HEK293 (cell line): ENCODE measurements at regions not wholly inside any gene's neighbourhood (a gene's known extent, or its start where the extent isn't known, plus 50 kb on each side); places are given as distances from the start of the nearest gene placed in this dataset.

Experiments used
- CTCF ChIA-PET: fragments of 350-600 bp; formaldehyde crosslinking; extraction: SDS; loops from one replicate; lab custom pipeline; 2021; ENCODE audit warnings: antibody characterized with exemption; lab: Yijun Ruan, JAX
- POLR2A ChIA-PET: fragments of 300-600 bp; formaldehyde crosslinking; extraction: SDS; loops from one replicate; lab custom pipeline; 2020; ENCODE audit warnings: antibody characterized with exemption, inconsistent platforms; lab: Yijun Ruan, JAX
- H3K27ac ChIP-seq: fragments of 200-500 bp; sonication (Bioruptor generic); 2 replicates; pipeline ENCODE4 v1.5.1; 2014; ENCODE audit warnings: low read depth, low read length, control low read depth, inconsistent platforms; ENCODE audit errors: extremely low read depth
- H3K36me3 ChIP-seq, 2 experiments: fragments of 200-500 bp in 1 of 2; sonication (Bioruptor generic) in 1 of 2; 1 replicate in 1 of 2; 2 replicates in 1 of 2; pipeline ENCODE4 v1.5.1; 2014 to 2017; ENCODE audit warnings: inconsistent platforms in 2 of 2, low read length in 2 of 2; ENCODE audit not compliant: control insufficient read depth in 2 of 2, insufficient read depth in 1 of 2
- H3K4me1 ChIP-seq: fragments of 200-500 bp; sonication (Bioruptor generic); 2 replicates; pipeline ENCODE4 v1.5.1; 2014; ENCODE audit warnings: mild to moderate bottlenecking, low read length, inconsistent platforms; ENCODE audit not compliant: control insufficient read depth, insufficient read depth
- H3K4me3 ChIP-seq: 2 replicates; pipeline ENCODE4 v1.5.1; 2011; ENCODE audit warnings: low read depth, mild to moderate bottlenecking, control low read depth, low read length, moderate library complexity
- H3K9me3 ChIP-seq: fragments of 200-500 bp; sonication (Bioruptor generic); 2 replicates; pipeline ENCODE4 v1.5.1; 2014; ENCODE audit warnings: low read depth, low read length, inconsistent platforms; ENCODE audit not compliant: control insufficient read depth, insufficient read depth
- AEBP2 ChIP-seq: fragments of 450-650 bp; formaldehyde crosslinking; IDR thresholded peaks from 2 replicates; pipeline ENCODE4 v1.5.1; 2016; ENCODE audit warnings: missing biosample characterization, missing genetic modification characterization, borderline replicate concordance
- KLF1 ChIP-seq: fragments of 450-650 bp; formaldehyde crosslinking; IDR thresholded peaks from 2 replicates; pipeline ENCODE4 v1.5.1; 2016; ENCODE audit warnings: missing biosample characterization, missing genetic modification characterization
- KLF8 ChIP-seq: fragments of 450-650 bp; formaldehyde crosslinking; IDR thresholded peaks from 2 replicates; pipeline ENCODE4 v1.5.1; 2016; ENCODE audit warnings: missing biosample characterization, missing genetic modification characterization
- MEIS1 ChIP-seq: sonication (generic); formaldehyde crosslinking; IDR thresholded peaks from 2 replicates; pipeline ENCODE4 v1.8.1; 2022; ENCODE audit warnings: missing genetic modification reagents, mild to moderate bottlenecking, borderline replicate concordance
- RBAK ChIP-seq: fragments of 450-650 bp; formaldehyde crosslinking; IDR thresholded peaks from 2 replicates; pipeline ENCODE4 v1.5.1; 2016; ENCODE audit warnings: missing biosample characterization, missing genetic modification characterization
- REPIN1 ChIP-seq: fragments of 450-650 bp; formaldehyde crosslinking; IDR thresholded peaks from 2 replicates; pipeline ENCODE4 v1.5.1; 2017; ENCODE audit warnings: missing biosample characterization, missing genetic modification characterization, low read depth
- TCF7L2 ChIP-seq: IDR thresholded peaks from 2 replicates; pipeline ENCODE4 v1.6.1; 2011; ENCODE audit warnings: low read depth, mild to moderate bottlenecking, inconsistent platforms, low read length, moderate library complexity, borderline replicate concordance
- ZEB2 ChIP-seq: fragments of 450-650 bp; formaldehyde crosslinking; IDR thresholded peaks from 2 replicates; pipeline ENCODE4 v1.5.1; 2016; ENCODE audit warnings: missing biosample characterization, missing genetic modification characterization
- ZNF112 ChIP-seq: fragments of 450-650 bp; formaldehyde crosslinking; IDR thresholded peaks from 2 replicates; pipeline ENCODE4 v1.5.0; 2017; ENCODE audit warnings: missing biosample characterization, missing genetic modification characterization
- ZNF132 ChIP-seq: fragments of 450-650 bp; formaldehyde crosslinking; IDR thresholded peaks from 2 replicates; pipeline ENCODE4 v1.5.1; 2017; ENCODE audit warnings: missing biosample characterization, missing genetic modification characterization, borderline replicate concordance
- ZNF174 ChIP-seq: fragments of 450-650 bp; formaldehyde crosslinking; IDR thresholded peaks from 2 replicates; pipeline ENCODE4 v1.5.0; 2017; ENCODE audit warnings: missing biosample characterization, mild to moderate bottlenecking, missing genetic modification characterization
- ZNF19 ChIP-seq: fragments of 450-650 bp; formaldehyde crosslinking; IDR thresholded peaks from 2 replicates; pipeline ENCODE4; 2016; ENCODE audit warnings: missing biosample characterization, missing genetic modification characterization, low read depth
- ZNF202 ChIP-seq: fragments of 450-650 bp; formaldehyde crosslinking; IDR thresholded peaks from 2 replicates; pipeline ENCODE4 v1.5.1; 2016; ENCODE audit warnings: missing biosample characterization, missing genetic modification characterization, borderline replicate concordance
- ZNF214 ChIP-seq: fragments of 450-650 bp; formaldehyde crosslinking; IDR thresholded peaks from 2 replicates; pipeline ENCODE4 v1.5.1; 2017; ENCODE audit warnings: missing biosample characterization, mild to moderate bottlenecking, missing genetic modification characterization, borderline replicate concordance
- ZNF239 ChIP-seq: fragments of 450-650 bp; formaldehyde crosslinking; IDR thresholded peaks from 2 replicates; pipeline ENCODE4 v1.5.1; 2016; ENCODE audit warnings: missing biosample characterization, missing genetic modification characterization
- ZNF404 ChIP-seq: fragments of 450-650 bp; formaldehyde crosslinking; IDR thresholded peaks from 2 replicates; pipeline ENCODE4 v1.5.1; 2017; ENCODE audit warnings: missing biosample characterization, missing genetic modification characterization
- ZNF514 ChIP-seq: fragments of 450-650 bp; formaldehyde crosslinking; IDR thresholded peaks from 2 replicates; pipeline ENCODE4 v1.5.1; 2016; ENCODE audit warnings: missing biosample characterization, missing genetic modification characterization
- TF ChIP-seq, protein P1 (sequence below): fragments of 450-650 bp; formaldehyde crosslinking; IDR thresholded peaks from 2 replicates; pipeline ENCODE4 v1.5.1; 2016; ENCODE audit warnings: missing biosample characterization, missing genetic modification characterization
- TF ChIP-seq, protein P2 (sequence below): fragments of 450-650 bp; formaldehyde crosslinking; IDR thresholded peaks from 2 replicates; pipeline ENCODE4 v1.5.1; 2016; ENCODE audit warnings: missing biosample characterization, missing genetic modification characterization
- TF ChIP-seq, protein P3 (sequence below): fragments of 450-650 bp; formaldehyde crosslinking; conservative IDR thresholded peaks from 2 replicates; pipeline ENCODE4 v1.5.1; 2016; ENCODE audit warnings: low read depth, missing biosample characterization, missing genetic modification characterization

GRCh38 chr10:53003094-53003493 is 230.5 kb upstream of the MBL2 start (continued):
- TF ChIP-seq ZEB2 = no peak
- TF ChIP-seq, all 188 proteins: peak for 0

- POLR2A ChIA-PET = no interaction called here
- H3K27ac ChIP-seq = no peak overlapping the region
- no peaks in the 10 kb centered on the region; the same call in 1 of the 2 replicates for H3K9me3 ChIP-seq
- TF ChIP-seq RBAK (no peak), ZNF404 (no peak), REPIN1 (tag by site-specific recombination) (no peak), ZNF132 (no peak), KLF8 (tag by site-specific recombination) (no peak), ZNF514 (tag by site-specific recombination) (no peak)
- TF ChIP-seq, protein P1, sequence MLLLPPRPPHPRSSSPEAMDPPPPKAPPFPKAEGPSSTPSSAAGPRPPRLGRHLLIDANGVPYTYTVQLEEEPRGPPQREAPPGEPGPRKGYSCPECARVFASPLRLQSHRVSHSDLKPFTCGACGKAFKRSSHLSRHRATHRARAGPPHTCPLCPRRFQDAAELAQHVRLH (tag by site-specific recombination) = no peak
- TF ChIP-seq, protein P2, sequence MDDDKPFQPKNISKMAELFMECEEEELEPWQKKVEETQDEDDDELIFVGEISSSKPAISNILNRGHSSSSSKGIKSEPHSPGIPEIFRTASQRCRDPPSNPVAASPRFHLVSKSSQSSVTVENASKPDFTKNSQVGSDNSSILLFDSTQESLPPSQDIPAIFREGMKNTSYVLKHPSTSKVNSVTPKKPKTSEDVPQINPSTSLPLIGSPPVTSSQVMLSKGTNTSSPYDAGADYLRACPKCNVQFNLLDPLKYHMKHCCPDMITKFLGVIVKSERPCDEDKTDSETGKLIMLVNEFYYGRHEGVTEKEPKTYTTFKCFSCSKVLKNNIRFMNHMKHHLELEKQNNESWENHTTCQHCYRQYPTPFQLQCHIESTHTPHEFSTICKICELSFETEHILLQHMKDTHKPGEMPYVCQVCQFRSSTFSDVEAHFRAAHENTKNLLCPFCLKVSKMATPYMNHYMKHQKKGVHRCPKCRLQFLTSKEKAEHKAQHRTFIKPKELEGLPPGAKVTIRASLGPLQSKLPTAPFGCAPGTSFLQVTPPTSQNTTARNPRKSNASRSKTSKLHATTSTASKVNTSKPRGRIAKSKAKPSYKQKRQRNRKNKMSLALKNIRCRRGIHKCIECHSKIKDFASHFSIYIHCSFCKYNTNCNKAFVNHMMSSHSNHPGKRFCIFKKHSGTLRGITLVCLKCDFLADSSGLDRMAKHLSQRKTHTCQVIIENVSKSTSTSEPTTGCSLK (tag by site-specific recombination) = no peak
- TF ChIP-seq, protein P3, sequence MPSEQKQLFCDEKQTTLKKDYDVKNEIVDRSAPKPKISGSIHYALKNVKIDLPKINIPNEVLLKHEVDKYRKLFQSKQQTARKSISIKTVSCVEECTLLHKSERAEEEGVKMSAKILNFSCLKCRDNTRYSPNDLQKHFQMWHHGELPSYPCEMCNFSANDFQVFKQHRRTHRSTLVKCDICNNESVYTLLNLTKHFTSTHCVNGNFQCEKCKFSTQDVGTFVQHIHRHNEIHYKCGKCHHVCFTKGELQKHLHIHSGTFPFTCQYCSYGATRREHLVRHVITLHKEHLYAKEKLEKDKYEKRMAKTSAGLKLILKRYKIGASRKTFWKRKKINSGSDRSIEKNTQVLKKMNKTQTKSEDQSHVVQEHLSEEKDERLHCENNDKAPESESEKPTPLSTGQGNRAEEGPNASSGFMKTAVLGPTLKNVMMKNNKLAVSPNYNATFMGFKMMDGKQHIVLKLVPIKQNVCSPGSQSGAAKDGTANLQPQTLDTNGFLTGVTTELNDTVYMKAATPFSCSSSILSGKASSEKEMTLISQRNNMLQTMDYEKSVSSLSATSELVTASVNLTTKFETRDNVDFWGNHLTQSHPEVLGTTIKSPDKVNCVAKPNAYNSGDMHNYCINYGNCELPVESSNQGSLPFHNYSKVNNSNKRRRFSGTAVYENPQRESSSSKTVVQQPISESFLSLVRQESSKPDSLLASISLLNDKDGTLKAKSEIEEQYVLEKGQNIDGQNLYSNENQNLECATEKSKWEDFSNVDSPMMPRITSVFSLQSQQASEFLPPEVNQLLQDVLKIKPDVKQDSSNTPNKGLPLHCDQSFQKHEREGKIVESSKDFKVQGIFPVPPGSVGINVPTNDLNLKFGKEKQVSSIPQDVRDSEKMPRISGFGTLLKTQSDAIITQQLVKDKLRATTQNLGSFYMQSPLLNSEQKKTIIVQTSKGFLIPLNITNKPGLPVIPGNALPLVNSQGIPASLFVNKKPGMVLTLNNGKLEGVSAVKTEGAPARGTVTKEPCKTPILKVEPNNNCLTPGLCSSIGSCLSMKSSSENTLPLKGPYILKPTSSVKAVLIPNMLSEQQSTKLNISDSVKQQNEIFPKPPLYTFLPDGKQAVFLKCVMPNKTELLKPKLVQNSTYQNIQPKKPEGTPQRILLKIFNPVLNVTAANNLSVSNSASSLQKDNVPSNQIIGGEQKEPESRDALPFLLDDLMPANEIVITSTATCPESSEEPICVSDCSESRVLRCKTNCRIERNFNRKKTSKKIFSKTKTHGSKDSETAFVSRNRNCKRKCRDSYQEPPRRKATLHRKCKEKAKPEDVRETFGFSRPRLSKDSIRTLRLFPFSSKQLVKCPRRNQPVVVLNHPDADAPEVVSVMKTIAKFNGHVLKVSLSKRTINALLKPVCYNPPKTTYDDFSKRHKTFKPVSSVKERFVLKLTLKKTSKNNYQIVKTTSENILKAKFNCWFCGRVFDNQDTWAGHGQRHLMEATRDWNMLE (tag by site-specific recombination) = no peak
- H3K4me3 ChIP-seq = no peak overlapping the region
- no peaks in the 10 kb centered on the region for H3K36me3 ChIP-seq
- H3K4me1 ChIP-seq = peaks cover 5% of the 10 kb centered on the region; the same call in 1 of the 2 replicates
- CTCF ChIA-PET = interaction anchor here (1.1 kb wide), 1 partner anchor 33 kb away, joined by 3 read pairs; no protein-coding TSS in a partner anchor
These were observed 227.1 kb upstream of the MBL2 start for GRCh38 chr10:52999681-53000080.

- POLR2A ChIA-PET = no interaction called here
- peaks cover 5% of the 10 kb centered on the region; the same call in 1 of the 2 replicates for H3K4me1 ChIP-seq
- H3K27ac ChIP-seq = no peak overlapping the region
- no peak for TF ChIP-seq TCF7L2
- TF ChIP-seq ZNF239 (tag by site-specific recombination) = no peak
- no peak for TF ChIP-seq ZNF174 (tag by site-specific recombination)
- TF ChIP-seq ZNF112 (tag by site-specific recombination) = no peak
- no peak for TF ChIP-seq ZNF19
- TF ChIP-seq ZNF214 (tag by site-specific recombination) = no peak
- TF ChIP-seq AEBP2 = no peak
- TF ChIP-seq MEIS1 = no peak
- no peak for TF ChIP-seq ZNF202
- TF ChIP-seq KLF1 (tag by site-specific recombination) = no peak
- H3K9me3 ChIP-seq = no peaks in the 10 kb centered on the region; the same call in 1 of the 2 replicates
- CTCF ChIA-PET = no interaction called here
- H3K4me3 ChIP-seq = no peak overlapping the region
- no peaks in the 10 kb centered on the region for H3K36me3 ChIP-seq
These were observed 226.7 kb upstream of the MBL2 start for GRCh38 chr10:52999258-52999657.
